HEK293T (cell line): ENCODE measurements at regions not wholly inside any gene's neighbourhood (a gene's known extent, or its start where the extent isn't known, plus 50 kb on each side); places are given as distances from the start of the nearest gene placed in this dataset.

Source experiments
- ARNT ChIP-seq: fragments of 450-650 bp; IDR thresholded peaks from 2 replicates; pipeline ENCODE4 v1.6.1; 2017; ENCODE audit warnings: mild to moderate bottlenecking
- CTBP1 ChIP-seq: fragments of 450-650 bp; IDR thresholded peaks from 2 replicates; pipeline ENCODE4 v1.6.1; 2016; ENCODE audit warnings: borderline replicate concordance
- FOXA1 ChIP-seq: fragments of 450-650 bp; IDR thresholded peaks from 2 replicates; pipeline ENCODE4 v1.6.1; 2016; ENCODE audit warnings: mild to moderate bottlenecking
- FOXK2 ChIP-seq: fragments of 450-650 bp; IDR thresholded peaks from 2 replicates; pipeline ENCODE4 v1.6.1; 2016; ENCODE audit warnings: mild to moderate bottlenecking
- HDGF ChIP-seq: fragments of 450-650 bp; IDR thresholded peaks from 2 replicates; pipeline ENCODE4 v1.6.1; 2017; ENCODE audit warnings: antibody characterized with exemption, borderline replicate concordance
- LEF1 ChIP-seq: fragments of 450-650 bp; IDR thresholded peaks from 2 replicates; pipeline ENCODE4 v1.6.1; 2017; ENCODE audit warnings: mild to moderate bottlenecking, borderline replicate concordance
- SP1 ChIP-seq: fragments of 450-650 bp; IDR thresholded peaks from 2 replicates; pipeline ENCODE4 v1.6.1; 2017
- SUZ12 ChIP-seq: fragments of 450-650 bp; IDR thresholded peaks from 2 replicates; pipeline ENCODE4 v1.6.1; 2016; ENCODE audit warnings: mild to moderate bottlenecking
- TARDBP ChIP-seq: fragments of 450-650 bp; IDR thresholded peaks from 2 replicates; pipeline ENCODE4 v1.6.1; 2016
- ZNF384 ChIP-seq: fragments of 450-650 bp; IDR thresholded peaks from 2 replicates; pipeline ENCODE4 v1.6.1; 2016

GRCh38 chr6:48471326-48471725, 360.3 kb upstream of the PTCHD4 start:
- no peak for TF ChIP-seq FOXA1
- no peak for TF ChIP-seq LEF1
- TF ChIP-seq SP1, result no peak
- TF ChIP-seq SUZ12, result no peak
- no peak for TF ChIP-seq HDGF
- TF ChIP-seq ARNT, result no peak
- no peak for TF ChIP-seq TARDBP
- TF ChIP-seq FOXK2, result no peak
- TF ChIP-seq CTBP1, result no peak
- no peak for TF ChIP-seq ZNF384
